ENCODE measurements at regions not wholly inside any gene's neighbourhood (a gene's known extent, or its start where the extent isn't known, plus 50 kb on each side); places are given as distances from the start of the nearest gene placed in this dataset.

GRCh38 chr7:12131122-12131521 lies 80.0 kb upstream of the TMEM106B start:
- H3K27ac ChIP-seq (ENCODE audit: low read depth in 1 of 2, low read length in 2 of 2), result no peak overlapping the region
- no peaks in the 10 kb centered on the region for H3K9me3 ChIP-seq (ENCODE audit: control insufficient read depth in 4 of 4, low read length in 3 of 4)
- H3K4me1 ChIP-seq (ENCODE audit: control insufficient read depth in 4 of 4, insufficient read depth in 4 of 4, low read length in 3 of 4), result no peaks in the 10 kb centered on the region
- H3K36me3 ChIP-seq (ENCODE audit: control insufficient read depth in 4 of 4, insufficient read depth in 3 of 4, low read depth in 1 of 4, low read length in 3 of 4), result no peaks in the 10 kb centered on the region
- H3K27me3 ChIP-seq (ENCODE audit: control insufficient read depth in 4 of 4, insufficient read depth in 4 of 4, low read length in 3 of 4), result peaks cover 0 to 6% (median 0%) of the 10 kb centered on the region in 4 donors
- TF ChIP-seq ZBTB33 (IDR thresholded peaks at IDR 0.05), result no peak
- no peak for TF ChIP-seq RAD21 (IDR thresholded peaks at IDR 0.05)
- no peak for TF ChIP-seq FOXA1 (IDR thresholded peaks at IDR 0.05)
- TF ChIP-seq REST (IDR thresholded peaks at IDR 0.05), result no peak
- no peak for TF ChIP-seq HNF4G (IDR thresholded peaks at IDR 0.05)
- H3K4me3 ChIP-seq (ENCODE audit: low read depth in 1 of 3, low read length in 3 of 3), result no peak overlapping the region
- no peak overlapping the region for H3K9ac ChIP-seq (ENCODE audit: low read depth in 1 of 2, low read length in 2 of 2)
- no peak for DNase-seq (ENCODE audit: low spot score)

GRCh38 chr7:12133865-12134264 lies 77.2 kb upstream of the TMEM106B start:
- Histone ChIP-seq H3K27ac (ENCODE audit: low read depth in 1 of 2, low read length in 2 of 2) (no peak overlapping the region), H3K27me3 (ENCODE audit: control insufficient read depth in 4 of 4, insufficient read depth in 4 of 4, low read length in 3 of 4) (peaks cover 0 to 3% (median 0%) of the 10 kb centered on the region in 4 donors), H3K9ac (ENCODE audit: low read depth in 1 of 2, low read length in 2 of 2) (no peak overlapping the region), H3K9me3 (ENCODE audit: control insufficient read depth in 4 of 4, low read length in 3 of 4) (no peaks in the 10 kb centered on the region), H3K4me3 (ENCODE audit: low read depth in 1 of 3, low read length in 3 of 3) (no peak overlapping the region), H3K36me3 (ENCODE audit: control insufficient read depth in 4 of 4, insufficient read depth in 3 of 4, low read depth in 1 of 4, low read length in 3 of 4) (no peaks in the 10 kb centered on the region), H3K4me1 (ENCODE audit: control insufficient read depth in 4 of 4, insufficient read depth in 4 of 4, low read length in 3 of 4) (no peaks in the 10 kb centered on the region)
- TF ChIP-seq HNF4A (conservative IDR thresholded peaks at IDR 0.05), result no peak
- no peak for TF ChIP-seq SP1 (IDR thresholded peaks at IDR 0.05)
- TF ChIP-seq FOXA2 (IDR thresholded peaks at IDR 0.05), result no peak
- no peak for TF ChIP-seq HNF4G (IDR thresholded peaks at IDR 0.05)
- no peak for TF ChIP-seq GABPA (IDR thresholded peaks at IDR 0.05 in 1 of 2, conservative IDR thresholded peaks at IDR 0.05 in 1 of 2)
- no peak for TF ChIP-seq TAF1 (conservative IDR thresholded peaks at IDR 0.05)
- no peak for TF ChIP-seq REST (IDR thresholded peaks at IDR 0.05)
- no peak for TF ChIP-seq NR2F2 (IDR thresholded peaks at IDR 0.05)
- no peak for TF ChIP-seq MAX (IDR thresholded peaks at IDR 0.05)
- no peak for TF ChIP-seq EGR1 (IDR thresholded peaks at IDR 0.05; ENCODE audit: low read depth in 2 of 2)
- TF ChIP-seq FOXA1 (IDR thresholded peaks at IDR 0.05), result no peak
- no peak for TF ChIP-seq RXRA (IDR thresholded peaks at IDR 0.05)
- TF ChIP-seq JUND (IDR thresholded peaks at IDR 0.05), result no peak
- TF ChIP-seq YY1 (IDR thresholded peaks at IDR 0.05), result no peak
- TF ChIP-seq RAD21 (IDR thresholded peaks at IDR 0.05), result no peak
- TF ChIP-seq CTCF (IDR thresholded peaks at IDR 0.05; ENCODE audit: low read depth, low read length, missing input control), result no peak
- TF ChIP-seq ZBTB33 (IDR thresholded peaks at IDR 0.05), result no peak
- no peak for TF ChIP-seq ATF3 (IDR thresholded peaks at IDR 0.05)
- DNase-seq (ENCODE audit: low spot score), result no peak

All from liver (tissue), 7 donors.